ENCODE measurements at regions not wholly inside any gene's neighbourhood (a gene's known extent, or its start where the extent isn't known, plus 50 kb on each side); places are given as distances from the start of the nearest gene placed in this dataset.

DNA sequence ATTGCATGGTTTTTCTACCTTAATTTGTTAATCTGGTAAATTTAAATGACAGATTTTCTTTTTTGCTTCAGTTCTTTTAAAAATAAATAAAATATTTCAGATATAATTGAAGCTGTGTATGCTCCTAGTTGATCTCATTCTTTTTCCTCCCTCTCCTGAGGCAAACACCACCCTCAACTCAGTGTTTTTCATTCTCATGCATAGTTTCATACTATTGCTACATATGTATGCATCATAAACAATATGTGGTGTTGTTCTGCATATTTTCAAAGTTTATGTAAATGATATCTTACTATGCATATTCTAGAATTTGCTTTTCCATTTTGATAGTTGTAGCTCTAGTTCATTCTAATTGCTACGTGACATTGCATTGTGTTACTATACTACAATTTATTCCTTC is 257.2 kb upstream of the POU3F1 start:
- TF ChIP-seq POLR2A (IDR thresholded peaks at IDR 0.05) = no peak
- TF ChIP-seq, protein P1, sequence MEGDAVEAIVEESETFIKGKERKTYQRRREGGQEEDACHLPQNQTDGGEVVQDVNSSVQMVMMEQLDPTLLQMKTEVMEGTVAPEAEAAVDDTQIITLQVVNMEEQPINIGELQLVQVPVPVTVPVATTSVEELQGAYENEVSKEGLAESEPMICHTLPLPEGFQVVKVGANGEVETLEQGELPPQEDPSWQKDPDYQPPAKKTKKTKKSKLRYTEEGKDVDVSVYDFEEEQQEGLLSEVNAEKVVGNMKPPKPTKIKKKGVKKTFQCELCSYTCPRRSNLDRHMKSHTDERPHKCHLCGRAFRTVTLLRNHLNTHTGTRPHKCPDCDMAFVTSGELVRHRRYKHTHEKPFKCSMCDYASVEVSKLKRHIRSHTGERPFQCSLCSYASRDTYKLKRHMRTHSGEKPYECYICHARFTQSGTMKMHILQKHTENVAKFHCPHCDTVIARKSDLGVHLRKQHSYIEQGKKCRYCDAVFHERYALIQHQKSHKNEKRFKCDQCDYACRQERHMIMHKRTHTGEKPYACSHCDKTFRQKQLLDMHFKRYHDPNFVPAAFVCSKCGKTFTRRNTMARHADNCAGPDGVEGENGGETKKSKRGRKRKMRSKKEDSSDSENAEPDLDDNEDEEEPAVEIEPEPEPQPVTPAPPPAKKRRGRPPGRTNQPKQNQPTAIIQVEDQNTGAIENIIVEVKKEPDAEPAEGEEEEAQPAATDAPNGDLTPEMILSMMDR (IDR thresholded peaks at IDR 0.05) = no peak

Data from adrenal gland (tissue), 5 donors.